Endometrial microvascular endothelial cells (primary cell): ENCODE measurements at regions not wholly inside any gene's neighbourhood (a gene's known extent, or its start where the extent isn't known, plus 50 kb on each side); places are given as distances from the start of the nearest gene placed in this dataset.
"Not testable (repeated sequence)": the region's sequence is repeated elsewhere in the genome, so short reads cannot be mapped to it uniquely, and the experiment has no call there.

Source experiments
- in situ Hi-C: cut with HindIII; loops from 2 replicates; pipeline ENCODE4 v1.10.0; 2017; ENCODE audit warnings: low sequenced_read_pairs, low pct_unique_long_range_greater_than_20kb; ENCODE audit errors: inconsistent ontology term

DNA sequence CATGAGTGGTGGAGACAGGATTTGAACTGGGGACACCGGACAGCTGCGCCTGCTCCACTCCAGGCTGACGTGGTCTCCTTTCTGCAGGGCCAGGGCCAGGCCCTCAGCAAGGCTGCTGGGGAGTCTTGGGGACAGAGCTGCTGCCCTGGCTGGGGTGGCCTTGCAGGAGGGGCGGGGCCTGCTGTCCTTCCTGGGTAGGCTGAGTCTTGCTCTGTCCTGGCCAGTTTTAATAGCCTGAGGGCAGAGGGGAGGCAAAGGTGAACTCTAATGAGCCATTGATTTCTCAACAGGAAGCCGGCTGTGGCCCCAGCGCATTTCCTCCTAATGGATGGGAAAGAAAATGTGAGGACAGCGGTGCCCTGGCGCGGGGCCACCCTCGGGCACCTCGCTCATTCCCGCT, 428.4 kb upstream of the SULF2 start:
- in situ Hi-C loops = not testable (repeated sequence)

DNA sequence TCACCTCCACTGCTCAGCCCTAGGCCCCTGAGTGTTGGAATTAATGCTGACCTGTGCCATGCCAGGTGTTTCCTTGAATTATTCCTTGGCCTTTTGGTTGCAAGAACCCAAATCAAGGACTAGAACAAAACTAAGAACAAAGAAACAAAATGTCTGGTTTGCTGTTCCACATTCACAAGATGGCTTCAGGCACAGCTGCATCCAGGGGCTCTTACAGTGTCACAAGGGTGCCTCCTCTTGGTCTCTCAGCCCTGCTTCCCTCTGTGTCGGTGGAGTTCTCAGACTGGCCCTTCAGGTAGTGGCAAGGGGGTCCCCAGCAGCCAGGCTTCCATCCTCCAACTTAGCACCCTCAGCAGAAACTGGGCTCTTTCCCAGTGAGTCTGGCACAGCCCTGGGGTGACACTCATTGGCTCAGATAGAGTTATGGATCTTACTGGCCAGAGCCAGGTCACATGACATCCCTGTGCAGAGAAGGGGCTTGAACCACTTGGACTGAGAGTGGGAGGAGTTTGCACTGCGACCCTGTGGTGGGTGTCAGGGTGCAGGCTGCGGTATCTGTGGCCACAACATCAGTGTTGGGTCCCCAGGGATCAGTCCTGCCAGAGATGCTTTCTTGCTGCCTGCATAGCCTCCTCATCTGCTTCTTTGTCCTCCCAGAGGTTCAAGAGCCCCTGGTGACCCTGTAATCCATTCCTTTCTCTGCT, 427.7 kb upstream of the SULF2 start:
- in situ Hi-C loops = no loop called here

DNA sequence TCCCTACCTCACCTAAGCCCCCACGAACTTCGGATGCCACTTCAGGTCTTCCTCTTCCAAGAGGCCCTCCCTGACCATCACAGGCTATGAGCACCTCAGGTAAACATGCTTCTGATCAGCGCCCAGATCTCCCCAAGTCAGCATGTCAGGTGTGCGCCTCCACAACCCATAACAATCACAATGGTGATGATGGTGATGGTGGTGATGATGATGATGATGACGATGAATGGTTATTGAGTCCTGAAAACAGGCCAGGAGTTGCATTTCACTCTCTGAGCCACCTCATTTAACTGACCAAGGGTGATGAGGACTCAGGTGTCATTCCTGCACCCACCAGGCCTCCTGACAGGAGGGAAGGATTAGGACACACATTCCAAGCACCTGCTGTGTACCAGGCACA, 426.6 kb upstream of the SULF2 start:
- in situ Hi-C loops = no loop called here

DNA sequence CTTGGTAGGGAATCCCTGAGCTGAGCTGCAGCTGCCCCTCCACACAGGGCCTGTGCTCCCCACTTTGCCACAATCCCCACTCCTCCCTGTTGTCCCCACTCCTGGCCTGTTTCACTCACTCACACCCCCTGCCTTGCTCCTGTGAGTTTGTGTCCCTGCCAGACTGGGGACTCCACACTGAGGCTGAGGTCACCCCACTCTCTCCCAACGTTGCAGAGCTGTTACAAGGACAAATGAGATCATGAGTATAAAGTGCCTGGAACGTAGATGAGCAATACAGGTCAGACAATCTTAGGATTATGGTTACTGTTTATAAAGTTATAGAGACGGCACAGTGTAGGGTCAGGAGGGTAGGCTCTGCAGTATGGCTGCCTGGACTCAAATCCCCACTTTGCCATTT, 426.0 kb upstream of the SULF2 start:
- in situ Hi-C loops = no loop called here

DNA sequence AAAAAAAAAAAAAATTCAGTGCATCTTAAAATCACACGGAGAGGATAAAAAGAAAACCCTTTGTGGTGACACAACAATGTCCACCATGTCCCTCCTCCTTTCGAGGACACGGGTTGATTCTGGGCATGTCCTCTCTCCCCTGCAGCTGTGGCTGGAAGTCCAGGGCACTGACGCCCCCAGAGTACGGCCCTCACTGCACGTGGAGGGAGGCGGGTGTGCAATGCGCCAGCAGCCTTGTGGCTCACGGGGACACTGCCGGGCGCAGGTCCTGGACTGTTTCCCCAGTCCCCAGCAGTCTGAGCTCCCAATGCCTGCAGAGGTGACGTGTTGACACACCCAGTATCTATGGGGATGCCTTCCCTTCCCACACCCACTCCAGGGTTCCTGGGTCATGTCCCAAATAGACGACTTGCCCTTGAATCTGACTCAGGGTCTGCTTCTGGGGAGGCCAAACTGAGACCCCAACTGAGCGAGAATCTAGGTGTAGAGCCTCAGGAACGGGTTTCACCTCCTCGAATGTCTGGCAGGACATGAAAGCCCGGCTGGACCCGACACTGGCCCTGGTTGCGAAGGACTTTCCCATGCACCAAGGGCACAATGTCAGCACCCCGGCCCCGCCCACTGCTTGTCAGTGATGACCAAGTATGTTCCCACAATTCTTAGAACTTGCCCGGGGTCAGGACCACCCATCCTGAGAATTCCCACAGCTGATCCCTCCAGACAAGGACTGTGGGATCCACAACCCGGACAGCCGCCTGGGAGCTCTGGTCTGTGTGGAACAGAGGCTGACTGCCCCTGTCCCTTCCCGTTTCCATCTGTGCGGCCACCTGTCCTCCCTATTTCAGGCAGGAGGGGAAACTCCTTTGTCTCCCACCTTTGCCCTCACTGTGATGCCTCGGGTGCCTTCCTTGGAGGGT, 425.1 kb upstream of the SULF2 start:
- in situ Hi-C loops = no loop called here

DNA sequence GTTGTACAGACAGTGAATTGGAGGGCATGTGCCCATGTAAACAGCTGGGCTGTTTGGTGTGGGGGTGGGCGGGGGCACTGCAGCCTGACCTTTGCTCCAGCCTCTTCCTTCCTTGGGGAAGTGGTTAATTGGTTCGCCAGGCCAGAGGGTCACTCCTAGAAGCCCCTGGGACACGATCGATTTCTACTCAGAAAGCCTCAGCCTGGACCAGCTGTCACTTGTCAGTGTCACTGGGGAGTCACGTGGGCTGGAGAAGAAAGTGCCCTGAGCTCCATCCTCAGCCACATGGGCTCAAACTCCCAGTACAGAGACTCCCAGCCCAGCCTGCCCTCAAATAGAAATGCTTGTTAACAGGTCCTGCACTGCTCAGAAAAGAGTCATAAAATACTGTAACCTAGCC, 423.8 kb upstream of the SULF2 start:
- in situ Hi-C loops = no loop called here

DNA sequence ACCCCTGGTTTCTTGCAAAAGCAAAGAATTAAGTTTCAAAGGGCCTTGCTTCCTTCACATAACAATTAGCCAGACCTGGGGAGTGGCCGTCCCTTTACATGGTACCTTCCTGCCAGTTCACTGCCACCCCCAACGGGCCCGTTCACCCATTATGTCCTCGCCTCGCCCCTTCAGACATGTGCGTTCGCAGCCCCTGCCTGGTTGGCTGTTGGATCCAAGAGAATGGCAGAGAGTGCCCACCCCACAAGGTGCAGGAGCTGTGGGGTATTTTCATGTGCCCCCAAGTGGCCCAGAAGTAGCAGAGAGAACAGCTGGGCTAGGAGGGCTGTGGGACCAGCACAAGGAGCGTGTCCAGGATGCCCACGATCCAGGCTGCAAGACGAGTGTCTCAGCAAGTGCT, 422.9 kb upstream of the SULF2 start:
- in situ Hi-C loops = no loop called here

DNA sequence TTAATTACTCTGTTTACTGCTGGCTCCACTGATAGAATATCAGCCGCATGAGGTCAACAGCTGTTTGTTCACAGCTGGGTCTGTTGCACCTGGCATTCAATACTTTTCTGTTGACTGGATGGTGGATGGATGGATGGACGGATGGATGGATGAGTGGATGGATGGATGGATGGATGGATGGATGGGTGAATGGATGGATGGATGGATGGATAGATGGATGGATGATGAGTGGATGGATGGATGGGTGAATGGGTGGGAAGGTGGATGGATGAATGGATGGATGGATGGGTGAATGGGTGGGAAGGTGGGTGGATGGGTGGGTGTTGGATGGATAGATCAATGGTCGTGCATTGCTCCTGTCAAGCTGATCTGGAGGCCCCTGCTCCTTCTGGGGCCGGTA, 422.2 kb upstream of the SULF2 start:
- in situ Hi-C loops = no loop called here

DNA sequence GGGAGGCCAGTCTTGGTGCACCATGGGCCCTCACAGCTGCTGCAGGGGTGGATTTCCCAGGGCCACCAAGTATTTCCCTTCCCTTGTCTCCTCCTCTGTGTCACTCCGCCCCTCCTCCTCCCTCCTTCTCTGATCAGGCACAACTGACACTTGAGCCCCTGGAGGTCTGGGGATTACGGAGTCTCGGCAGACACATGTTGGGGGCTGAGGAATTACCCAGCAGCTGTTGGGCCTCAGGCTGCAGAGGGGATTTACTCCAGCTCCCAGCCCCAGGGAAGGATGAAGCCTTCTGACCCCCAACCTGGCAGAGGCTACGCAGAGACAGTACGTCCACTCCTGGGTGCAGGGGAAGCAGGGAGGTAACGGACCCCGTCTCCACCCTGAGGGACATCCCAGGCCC, 420.5 kb upstream of the SULF2 start:
- in situ Hi-C loops = no loop called here

DNA sequence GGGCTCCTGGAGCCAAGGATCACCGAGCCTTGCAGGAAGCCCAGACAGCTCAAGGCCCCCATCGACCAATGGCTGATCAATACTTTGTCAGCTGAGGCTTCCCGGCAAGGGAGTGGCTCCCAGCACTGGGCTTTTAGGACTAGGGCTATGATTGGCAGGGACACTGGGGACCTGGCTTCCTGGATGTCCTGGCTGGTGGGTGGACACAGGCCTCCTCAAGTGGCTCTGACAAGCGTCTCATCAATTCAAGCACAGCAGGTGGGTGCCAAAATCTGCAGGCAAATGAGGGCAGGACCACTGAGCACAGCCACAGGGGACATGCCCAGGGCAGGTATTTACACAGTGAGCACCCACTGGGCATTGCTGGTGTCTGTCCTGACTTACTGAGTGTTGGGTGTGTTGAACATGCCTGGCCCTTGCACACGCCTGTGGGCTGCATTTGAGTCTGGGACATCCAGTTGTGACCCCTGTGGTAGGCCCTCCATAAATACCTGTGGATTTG, 420.1 kb upstream of the SULF2 start:
- in situ Hi-C loops = no loop called here

DNA sequence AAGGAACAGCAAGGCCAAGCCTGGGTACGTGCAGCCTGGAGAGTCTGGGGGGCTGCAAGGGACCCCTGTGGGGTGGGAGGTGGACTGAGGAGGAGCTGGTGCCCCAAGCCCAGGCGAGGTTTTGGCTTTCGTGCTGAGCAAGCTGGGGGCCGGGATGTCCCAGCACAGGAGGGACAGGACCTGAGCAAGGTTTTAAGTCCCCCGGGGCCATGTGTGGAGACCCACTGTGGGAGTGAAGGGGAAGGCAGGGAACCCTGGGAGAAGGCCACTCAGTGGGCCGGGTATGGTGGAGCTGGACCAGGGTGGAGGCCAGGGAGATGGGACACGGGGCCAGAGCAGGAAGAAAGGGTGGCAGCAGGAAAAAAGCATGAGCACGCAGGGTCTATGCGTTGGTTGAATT, 419.2 kb upstream of the SULF2 start:
- in situ Hi-C loops = no loop called here

DNA sequence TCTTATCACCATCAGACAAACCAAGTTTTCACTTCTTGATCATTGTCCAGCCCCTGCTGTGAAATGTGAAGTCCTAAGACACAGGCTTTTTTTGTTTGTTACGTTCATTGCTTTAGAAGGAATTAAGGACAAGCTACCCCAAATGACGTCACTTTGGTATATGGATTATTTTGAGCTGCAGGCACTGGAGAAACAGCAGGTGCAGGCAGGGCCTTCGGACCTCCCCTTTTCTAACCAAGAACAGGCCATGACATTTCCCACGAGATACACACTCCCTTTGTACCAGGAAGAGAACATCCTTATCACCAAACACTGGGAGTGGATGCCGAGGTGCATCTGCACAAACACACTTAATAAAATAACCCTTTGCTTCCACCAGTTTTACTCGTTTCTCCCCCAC, 418.0 kb upstream of the SULF2 start:
- in situ Hi-C loops = no loop called here

DNA sequence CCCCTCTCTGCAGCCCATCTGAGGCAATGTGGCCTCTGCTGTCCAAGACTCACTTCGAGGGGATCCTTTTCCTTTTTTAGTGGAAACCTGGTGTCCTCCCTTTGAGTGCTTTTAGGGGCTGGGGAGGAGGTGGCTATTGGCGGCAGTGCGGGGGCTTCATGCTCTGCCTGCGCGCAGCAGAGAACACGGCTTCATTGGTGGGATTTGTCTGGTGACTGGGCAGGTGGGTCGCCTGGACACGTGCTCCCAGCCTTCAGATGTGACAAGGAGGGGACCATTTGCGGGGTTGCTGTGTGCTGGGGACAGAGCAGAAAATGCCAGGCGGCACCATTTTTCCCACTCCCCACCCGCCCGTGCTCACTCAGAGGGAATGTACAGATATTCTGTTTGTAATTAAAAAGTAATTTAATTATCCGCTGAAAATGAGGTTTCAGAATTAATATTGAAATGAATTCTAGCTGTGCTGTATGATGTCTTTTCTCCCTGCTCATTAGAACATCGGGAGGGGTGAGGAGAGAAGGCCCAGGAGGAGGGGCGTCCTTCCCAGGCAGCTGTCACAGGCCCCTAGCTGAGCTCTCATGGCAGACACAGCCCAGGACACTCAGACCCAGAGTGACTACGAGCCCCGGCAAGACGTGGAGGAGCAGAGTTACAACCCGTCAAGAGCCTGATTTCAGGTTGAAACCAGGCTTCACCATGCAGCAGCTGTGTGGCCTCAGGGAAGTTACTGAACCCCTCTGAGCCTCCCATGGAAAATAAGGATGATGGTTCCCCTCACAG, 417.2 kb upstream of the SULF2 start:
- in situ Hi-C loops = no loop called here

DNA sequence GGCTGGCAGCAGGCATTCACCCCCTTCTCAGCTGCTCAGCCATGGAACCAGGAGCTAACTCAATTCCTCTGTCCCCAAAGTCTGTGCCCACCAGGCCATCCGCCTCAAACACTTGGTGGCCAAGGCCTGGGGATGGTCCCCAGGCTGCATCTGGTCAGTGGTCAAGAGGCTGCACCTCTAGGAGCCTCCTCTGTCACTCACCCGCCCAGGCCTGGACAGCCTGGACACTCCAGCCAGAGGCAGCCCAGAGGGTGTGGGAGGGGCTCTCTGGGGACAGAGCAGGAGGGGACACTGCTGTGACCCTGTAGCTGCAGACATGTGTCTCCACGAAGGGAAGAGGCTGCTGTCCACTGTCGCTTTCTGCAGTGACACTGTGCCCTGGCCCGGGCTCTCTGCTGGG, 416.6 kb upstream of the SULF2 start:
- in situ Hi-C loops = no loop called here

DNA sequence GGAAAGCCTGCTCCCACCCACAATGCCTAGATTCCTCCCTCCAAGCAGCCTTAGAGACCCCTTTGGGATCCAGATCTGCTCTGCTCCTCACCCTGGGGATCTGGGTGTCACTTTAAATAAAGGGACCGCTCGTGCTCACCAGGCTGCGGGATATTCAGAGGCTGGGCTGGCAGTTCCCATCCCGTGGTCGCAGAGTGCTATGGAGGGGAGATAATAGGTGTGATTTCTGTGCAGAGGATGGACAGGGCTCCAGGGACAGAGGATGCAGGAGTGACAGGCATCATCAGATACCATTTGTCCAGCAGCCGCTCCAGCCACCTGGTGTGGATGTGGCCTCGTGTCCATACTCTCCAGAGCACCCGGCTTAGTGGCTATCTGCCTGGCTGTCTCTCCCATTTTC, 415.9 kb upstream of the SULF2 start:
- in situ Hi-C loops = no loop called here

DNA sequence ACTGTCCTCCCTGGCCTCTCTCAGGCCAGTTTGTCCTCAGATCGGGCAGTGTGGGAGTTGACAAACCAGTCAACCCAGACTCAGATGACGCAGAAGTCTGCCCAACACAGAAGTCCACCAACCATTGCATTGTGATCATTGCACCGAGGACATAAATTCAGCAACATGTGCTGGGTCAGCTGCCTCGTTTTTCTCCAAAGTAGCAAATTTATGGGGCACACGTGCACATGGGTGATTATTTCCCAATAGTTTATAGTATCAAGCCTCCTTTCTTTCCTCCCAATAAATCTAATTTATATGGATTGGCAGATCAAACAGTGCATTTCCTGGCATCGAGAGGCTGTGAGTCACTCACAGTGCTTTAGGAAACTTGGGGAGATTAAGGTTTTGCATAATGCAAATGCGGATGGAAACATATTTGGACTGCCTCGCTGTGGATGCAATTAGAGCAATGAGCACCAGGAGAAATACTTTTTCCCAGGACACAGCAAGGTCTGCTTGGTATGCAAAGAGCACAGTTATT, 413.7 kb upstream of the SULF2 start:
- in situ Hi-C loops = no loop called here

DNA sequence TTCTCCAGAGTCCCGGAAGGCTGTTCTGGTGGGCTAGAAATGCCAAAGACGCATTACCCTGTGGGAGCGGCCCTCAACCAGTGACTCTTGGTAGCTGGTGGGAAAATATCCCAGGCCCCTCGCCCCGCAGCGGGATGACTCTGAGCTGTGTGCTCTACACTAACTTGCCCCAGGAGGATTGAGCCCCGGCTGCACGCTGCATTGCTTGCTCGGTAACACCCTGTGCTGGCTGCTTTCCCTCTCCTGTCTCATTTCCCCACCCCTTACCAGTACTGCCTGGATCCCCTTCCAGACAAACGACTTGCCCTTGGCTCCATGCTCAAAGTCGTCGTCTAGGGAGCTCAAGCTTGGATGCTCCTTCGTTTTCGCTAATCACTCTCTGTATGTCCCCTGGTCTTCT, 411.8 kb upstream of the SULF2 start:
- in situ Hi-C loops = no loop called here

DNA sequence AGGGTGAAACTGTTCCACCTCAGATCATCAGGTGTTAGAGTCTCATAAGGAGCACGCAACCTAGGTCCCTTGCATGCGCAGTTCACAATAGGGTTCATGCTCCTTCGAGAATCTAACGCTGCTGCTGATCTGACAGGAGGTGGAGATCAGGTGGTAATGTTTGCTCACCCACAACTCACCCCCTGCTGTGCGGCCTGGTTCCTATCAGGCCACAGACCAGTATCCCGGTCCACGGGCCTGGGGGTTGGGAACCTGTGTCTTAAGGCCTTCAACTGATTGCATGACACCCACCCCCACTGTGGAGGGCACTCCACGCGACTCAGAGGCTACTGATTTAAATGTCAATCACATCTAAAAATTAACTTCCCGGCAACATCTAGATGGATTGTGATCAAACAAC, 411.2 kb upstream of the SULF2 start:
- in situ Hi-C loops = no loop called here

DNA sequence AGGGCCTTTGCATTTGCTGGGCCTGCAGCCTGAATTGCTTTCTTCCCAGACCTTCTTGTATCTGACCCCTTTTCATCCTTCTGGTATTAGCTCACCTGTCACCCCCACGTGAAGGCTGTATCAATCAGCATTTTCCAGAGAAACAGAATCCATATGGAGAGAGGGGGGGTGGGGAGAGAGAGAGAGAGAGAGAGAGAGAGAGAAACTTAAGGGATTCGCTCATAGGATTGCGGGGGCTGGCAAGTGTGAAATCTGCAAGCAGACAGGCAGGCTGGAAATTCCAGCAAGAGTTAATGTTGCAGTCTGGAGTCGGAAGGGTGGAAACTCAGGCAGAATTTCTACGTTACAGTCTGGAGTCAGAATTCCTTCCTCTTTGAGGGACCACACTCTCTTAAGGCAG, 410.7 kb upstream of the SULF2 start:
- in situ Hi-C loops = no loop called here
